H9 (cell line): ENCODE measurements at regions not wholly inside any gene's neighbourhood (a gene's known extent, or its start where the extent isn't known, plus 50 kb on each side); places are given as distances from the start of the nearest gene placed in this dataset.

Experiments
- DNase-seq: peaks from one replicate; pipeline ENCODE4 v3.0.0-alpha.2; 2017
- H2AFZ ChIP-seq: one replicate; pipeline ENCODE4 v1.6.1; 2013; ENCODE audit warnings: mild to moderate bottlenecking, low read length, control low read depth, moderate library complexity
- H2AK5ac ChIP-seq: 2 replicates; pipeline ENCODE4 v1.6.1; 2013; ENCODE audit warnings: low read length, control low read depth, mixed read lengths; ENCODE audit not compliant: insufficient read length
- H2BK120ac ChIP-seq: one replicate; pipeline ENCODE4 v1.6.1; 2013; ENCODE audit warnings: low read depth, mild to moderate bottlenecking, low read length, control low read depth, inconsistent platforms; ENCODE audit not compliant: poor library complexity, severe bottlenecking
- H2BK12ac ChIP-seq: 2 replicates; pipeline ENCODE4 v1.6.1; 2013; ENCODE audit warnings: low read length, control low read depth, mixed read lengths, low read depth; ENCODE audit not compliant: insufficient read length
- H2BK15ac ChIP-seq: 2 replicates; pipeline ENCODE4 v1.6.1; 2013; ENCODE audit warnings: low read depth, low read length, control low read depth
- H2BK20ac ChIP-seq: one replicate; pipeline ENCODE4 v1.6.1; 2013; ENCODE audit warnings: low read depth, mild to moderate bottlenecking, low read length, control low read depth, inconsistent platforms; ENCODE audit not compliant: poor library complexity, severe bottlenecking
- H2BK5ac ChIP-seq: 2 replicates; pipeline ENCODE4 v1.6.1; 2013; ENCODE audit warnings: low read length, control low read depth, mixed read lengths; ENCODE audit not compliant: insufficient read length
- H3K14ac ChIP-seq: 2 replicates; pipeline ENCODE4 v1.6.1; 2013; ENCODE audit warnings: low read length, control low read depth; ENCODE audit not compliant: insufficient read depth
- H3K18ac ChIP-seq: 2 replicates; pipeline ENCODE4 v1.6.1; 2013; ENCODE audit warnings: low read depth, mild to moderate bottlenecking, mixed read lengths, low read length, control low read depth; ENCODE audit not compliant: insufficient read length
- H3K23ac ChIP-seq: 2 replicates; pipeline ENCODE4 v1.6.1; 2013; ENCODE audit warnings: low read length, control low read depth, mixed read lengths, low read depth; ENCODE audit not compliant: insufficient read length
- H3K23me2 ChIP-seq: 2 replicates; pipeline ENCODE4 v1.6.1; 2013; ENCODE audit warnings: low read depth, mild to moderate bottlenecking, mixed read lengths, low read length, control low read depth; ENCODE audit not compliant: insufficient read length, poor library complexity, severe bottlenecking
- H3K27ac ChIP-seq: 2 replicates; pipeline ENCODE4 v1.5.1; 2013; ENCODE audit warnings: low read length, control low read depth, mixed read lengths, low read depth; ENCODE audit not compliant: insufficient read length
- H3K27me3 ChIP-seq: 2 replicates; pipeline ENCODE4 v1.6.1; 2013; ENCODE audit warnings: low read length, control low read depth, inconsistent platforms; ENCODE audit not compliant: insufficient read depth
- H3K4ac ChIP-seq: 2 replicates; pipeline ENCODE4 v1.6.1; 2013; ENCODE audit warnings: low read depth, mild to moderate bottlenecking, control low read depth, inconsistent platforms, low read length, moderate library complexity
- H3K4me1 ChIP-seq: 2 replicates; pipeline ENCODE4 v1.6.1; 2013; ENCODE audit warnings: low read length, control low read depth, inconsistent platforms; ENCODE audit not compliant: insufficient read depth
- H3K4me2 ChIP-seq: 2 replicates; pipeline ENCODE4 v1.6.1; 2013; ENCODE audit warnings: low read length, control low read depth, mixed read lengths; ENCODE audit not compliant: insufficient read length, insufficient read depth
- H3K56ac ChIP-seq: 2 replicates; pipeline ENCODE4 v1.6.1; 2013; ENCODE audit warnings: low read depth, mild to moderate bottlenecking, mixed read lengths, low read length, control low read depth; ENCODE audit not compliant: insufficient read length
- H3K79me1 ChIP-seq: 2 replicates; pipeline ENCODE4 v1.6.1; 2013; ENCODE audit warnings: low read depth, mild to moderate bottlenecking, moderate library complexity, low read length, control low read depth, inconsistent platforms; ENCODE audit not compliant: insufficient read depth, poor library complexity, severe bottlenecking
- H3K79me2 ChIP-seq: 2 replicates; pipeline ENCODE4 v1.6.1; 2013; ENCODE audit warnings: low read length, control low read depth, inconsistent platforms; ENCODE audit not compliant: insufficient read depth
- H3K9ac ChIP-seq: 2 replicates; pipeline ENCODE4 v1.6.1; 2013; ENCODE audit warnings: low read length, control low read depth, mixed read lengths; ENCODE audit not compliant: insufficient read length; ENCODE audit errors: extremely low read depth
- H3K9me3 ChIP-seq: one replicate; pipeline ENCODE4 v1.6.1; 2013; ENCODE audit warnings: low read depth, low read length, inconsistent platforms; ENCODE audit not compliant: control insufficient read depth
- H3T11ph ChIP-seq: one replicate; pipeline ENCODE4 v1.6.1; 2013; ENCODE audit warnings: mild to moderate bottlenecking, low read length, control low read depth, inconsistent platforms
- H4K20me1 ChIP-seq: one replicate; pipeline ENCODE4 v1.6.1; 2013; ENCODE audit not compliant: control insufficient read depth, insufficient read length, insufficient read depth
- H4K5ac ChIP-seq: 2 replicates; pipeline ENCODE4 v1.6.1; 2013; ENCODE audit warnings: low read depth, mild to moderate bottlenecking, mixed read lengths, low read length, control low read depth; ENCODE audit not compliant: insufficient read length
- H4K8ac ChIP-seq: replicated peaks from 2 replicates; pipeline ENCODE4 v1.6.1; 2013; ENCODE audit warnings: low read length, control low read depth, mixed read lengths, low read depth; ENCODE audit not compliant: insufficient read length
- H4K91ac ChIP-seq: 2 replicates; pipeline ENCODE4 v1.6.1; 2013; ENCODE audit warnings: low read depth, mild to moderate bottlenecking, moderate library complexity, mixed read lengths, low read length, control low read depth; ENCODE audit not compliant: insufficient read length
- H3K27ac Mint-ChIP-seq, 3 experiments: 2 replicates in 2 of 3; 3 replicates in 1 of 3; pipeline ENCODE4 v1.8.0; 2020 to 2021; ENCODE audit warnings: mixed read lengths in 3 of 3, mild to moderate bottlenecking in 1 of 3, moderate library complexity in 1 of 3
- H3K27me3 Mint-ChIP-seq: 2 replicates; pipeline ENCODE4 v1.8.0; 2021; ENCODE audit warnings: low read depth, mild to moderate bottlenecking, moderate library complexity, mixed read lengths
- H3K36me3 Mint-ChIP-seq, 3 experiments: 2 replicates in 2 of 3; 3 replicates in 1 of 3; pipeline ENCODE4 v1.8.0; 2020 to 2021; ENCODE audit warnings: low read depth in 3 of 3, mixed read lengths in 3 of 3; ENCODE audit not compliant: insufficient read depth in 1 of 3
- H3K4me1 Mint-ChIP-seq, 2 experiments: 2 replicates each; pipeline ENCODE4 v1.8.0; 2020; ENCODE audit warnings: mixed read lengths in 2 of 2
- H3K4me3 Mint-ChIP-seq, 2 experiments: 2 replicates in 1 of 2; 3 replicates in 1 of 2; pipeline ENCODE4 v1.8.0; 2020 to 2021; ENCODE audit warnings: mild to moderate bottlenecking in 2 of 2, mixed read lengths in 2 of 2, moderate library complexity in 1 of 2
- H3K9me3 Mint-ChIP-seq, 2 experiments: 2 replicates in 1 of 2; 3 replicates in 1 of 2; pipeline ENCODE4 v1.8.0; 2020; ENCODE audit warnings: mild to moderate bottlenecking in 2 of 2, mixed read lengths in 2 of 2, moderate library complexity in 1 of 2
- CTCF ChIP-seq: fragments of 200-600 bp; sonication (generic); conservative IDR thresholded peaks from 3 replicates; pipeline ENCODE4 v1.8.0; 2021; ENCODE audit warnings: antibody characterized with exemption, mild to moderate bottlenecking

- Mint-ChIP-seq H3K27me3 (no peaks in the 10 kb centered on the region), H3K36me3 (peaks cover 0 to 4% (median 0%) of the 10 kb centered on the region in 3 experiments; a peak in 1 of 7 replicates), H3K9me3 (peaks cover 0 to 2% of the 10 kb centered on the region in 2 experiments; a peak in 1 of 5 replicates), H3K4me3 (no peak overlapping the region), H3K27ac (no peak overlapping the region), H3K4me1 (no peaks in the 10 kb centered on the region)
- no peak overlapping the region for H3K4ac ChIP-seq
- no peak overlapping the region for H3K27ac ChIP-seq
- no peak overlapping the region for H3K23ac ChIP-seq
- no peak overlapping the region for H3K14ac ChIP-seq
- H2BK120ac ChIP-seq, result no peak overlapping the region
- no peaks in the 10 kb centered on the region for H3K79me1 ChIP-seq
- H2AFZ ChIP-seq, result no peak overlapping the region
- H3K4me1 ChIP-seq, result no peaks in the 10 kb centered on the region
- no peak overlapping the region for H2BK5ac ChIP-seq
- no peak overlapping the region for H4K5ac ChIP-seq
- TF ChIP-seq CTCF, result no peak
- H3K9ac ChIP-seq, result no peak overlapping the region
- no peaks in the 10 kb centered on the region for H3K27me3 ChIP-seq
- no peak overlapping the region for H3T11ph ChIP-seq
- no peak overlapping the region for H3K18ac ChIP-seq
- H2AK5ac ChIP-seq, result no peak overlapping the region
- H2BK15ac ChIP-seq, result no peak overlapping the region
- no peaks in the 10 kb centered on the region for H4K20me1 ChIP-seq
- H2BK20ac ChIP-seq, result no peak overlapping the region
- no peak for DNase-seq
- H2BK12ac ChIP-seq, result no peak overlapping the region
- no peaks in the 10 kb centered on the region for H3K23me2 ChIP-seq
- no peak overlapping the region for H4K91ac ChIP-seq
- no peaks in the 10 kb centered on the region for H3K79me2 ChIP-seq
- no peaks in the 10 kb centered on the region for H3K9me3 ChIP-seq
- H3K4me2 ChIP-seq, result no peak overlapping the region
- H3K56ac ChIP-seq, result no peak overlapping the region
- H4K8ac ChIP-seq, result no peak overlapping the region
Observed at GRCh38 chr12:60967128-60967527, 1293.1 kb upstream of the USP15 start.
